Endodermal cell (in vitro differentiated cells): ENCODE measurements at regions not wholly inside any gene's neighbourhood (a gene's known extent, or its start where the extent isn't known, plus 50 kb on each side); places are given as distances from the start of the nearest gene placed in this dataset.

Source experiments
- DNase-seq: peaks from one replicate; pipeline ENCODE4 v3.0.0-alpha.2; 2017
- H3K27ac ChIP-seq: 2 replicates; pipeline ENCODE4 v1.5.1; 2013; ENCODE audit warnings: mild to moderate bottlenecking, low read depth, low read length, moderate library complexity
- H3K27me3 ChIP-seq: 2 replicates; pipeline ENCODE4 v1.6.1; 2013; ENCODE audit warnings: mild to moderate bottlenecking, low read length, moderate library complexity; ENCODE audit not compliant: insufficient read depth, control insufficient read depth, poor library complexity, severe bottlenecking
- H3K36me3 ChIP-seq: 2 replicates; pipeline ENCODE4 v1.7.0; 2013; ENCODE audit warnings: mild to moderate bottlenecking, low read length, moderate library complexity; ENCODE audit not compliant: control insufficient read depth, insufficient read depth
- H3K4me1 ChIP-seq: one replicate; pipeline ENCODE4 v1.7.0; 2013; ENCODE audit warnings: low read length; ENCODE audit not compliant: control insufficient read depth, insufficient read depth
- H3K4me3 ChIP-seq: 2 replicates; pipeline ENCODE4 v1.5.1; 2013; ENCODE audit warnings: mild to moderate bottlenecking, low read length, moderate library complexity
- H3K9ac ChIP-seq: 2 replicates; pipeline ENCODE4 v1.6.1; 2013; ENCODE audit warnings: mild to moderate bottlenecking, low read length, moderate library complexity; ENCODE audit not compliant: poor library complexity, severe bottlenecking; ENCODE audit errors: extremely low read depth
- H3K9me3 ChIP-seq: 2 replicates; pipeline ENCODE4 v1.6.1; 2013; ENCODE audit warnings: mild to moderate bottlenecking, low read length, moderate library complexity; ENCODE audit not compliant: control insufficient read depth
- H3K27ac Mint-ChIP-seq: 2 replicates; pipeline ENCODE4 v1.8.0; 2020; ENCODE audit warnings: mixed read lengths
- H3K27me3 Mint-ChIP-seq: 2 replicates; pipeline ENCODE4 v1.8.0; 2021; ENCODE audit warnings: mild to moderate bottlenecking, mixed read lengths; ENCODE audit not compliant: insufficient read depth
- H3K36me3 Mint-ChIP-seq: 2 replicates; pipeline ENCODE4 v1.8.0; 2020; ENCODE audit warnings: low read depth, mixed read lengths
- H3K4me1 Mint-ChIP-seq: 2 replicates; pipeline ENCODE4 v1.8.0; 2020; ENCODE audit warnings: mixed read lengths
- H3K4me3 Mint-ChIP-seq: 2 replicates; pipeline ENCODE4 v1.8.0; 2020; ENCODE audit warnings: mild to moderate bottlenecking, moderate library complexity, mixed read lengths
- H3K9me3 Mint-ChIP-seq: 2 replicates; pipeline ENCODE4 v1.8.0; 2020; ENCODE audit warnings: mild to moderate bottlenecking, mixed read lengths
- WGBS, 2 experiments: methylation state at CpG; one replicate each; pipeline versions ENCODE4 v1.1.5 to v1.1.7; 2013; ENCODE audit warnings: missing lambda C conversion rate in 2 of 2, mixed read lengths in 1 of 2; ENCODE audit not compliant: insufficient coverage in 1 of 2, insufficient read length in 1 of 2; 5-methylcytosine and 5-hydroxymethylcytosine counted together
- TF ChIP-seq, protein P1 (sequence below): fragments of 200-600 bp; sonication (generic); conservative IDR thresholded peaks from 2 replicates; pipeline ENCODE4 v1.5.0; 2021; ENCODE audit warnings: antibody characterized with exemption, mild to moderate bottlenecking

DNA sequence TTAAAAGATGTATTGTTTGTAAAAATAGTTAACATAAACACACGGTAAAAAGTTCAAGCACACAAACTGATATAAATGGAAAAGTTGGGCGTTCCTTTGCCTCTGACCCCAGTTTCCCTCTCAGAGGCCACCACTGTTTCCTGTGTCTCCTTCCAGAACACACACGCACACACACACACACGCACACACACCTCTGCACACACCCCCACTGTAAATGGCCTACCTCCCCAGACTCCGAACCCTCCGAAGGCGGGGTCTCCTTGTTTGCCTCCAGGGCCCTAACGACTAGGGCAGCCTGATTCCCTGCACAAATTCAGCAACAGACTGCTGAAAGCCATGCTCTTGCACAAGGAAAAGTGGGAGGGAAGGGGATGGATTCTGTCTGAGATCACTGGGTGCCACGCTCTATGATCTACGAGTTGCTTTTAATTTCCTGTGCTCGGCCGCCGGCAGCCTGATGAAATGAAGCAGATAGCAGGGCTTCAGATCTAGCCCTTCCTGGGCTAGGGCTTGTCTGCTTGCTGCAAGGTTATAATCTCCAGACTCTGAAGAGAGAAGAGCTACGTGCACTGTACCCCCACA is 184.0 kb upstream of the IL12B start:
- 92 to 97% methylated on average over 5 to 14 of the region's 14 CpGs for WGBS, 2 experiments
- H3K27ac Mint-ChIP-seq: no peak overlapping the region
- TF ChIP-seq, protein P1, sequence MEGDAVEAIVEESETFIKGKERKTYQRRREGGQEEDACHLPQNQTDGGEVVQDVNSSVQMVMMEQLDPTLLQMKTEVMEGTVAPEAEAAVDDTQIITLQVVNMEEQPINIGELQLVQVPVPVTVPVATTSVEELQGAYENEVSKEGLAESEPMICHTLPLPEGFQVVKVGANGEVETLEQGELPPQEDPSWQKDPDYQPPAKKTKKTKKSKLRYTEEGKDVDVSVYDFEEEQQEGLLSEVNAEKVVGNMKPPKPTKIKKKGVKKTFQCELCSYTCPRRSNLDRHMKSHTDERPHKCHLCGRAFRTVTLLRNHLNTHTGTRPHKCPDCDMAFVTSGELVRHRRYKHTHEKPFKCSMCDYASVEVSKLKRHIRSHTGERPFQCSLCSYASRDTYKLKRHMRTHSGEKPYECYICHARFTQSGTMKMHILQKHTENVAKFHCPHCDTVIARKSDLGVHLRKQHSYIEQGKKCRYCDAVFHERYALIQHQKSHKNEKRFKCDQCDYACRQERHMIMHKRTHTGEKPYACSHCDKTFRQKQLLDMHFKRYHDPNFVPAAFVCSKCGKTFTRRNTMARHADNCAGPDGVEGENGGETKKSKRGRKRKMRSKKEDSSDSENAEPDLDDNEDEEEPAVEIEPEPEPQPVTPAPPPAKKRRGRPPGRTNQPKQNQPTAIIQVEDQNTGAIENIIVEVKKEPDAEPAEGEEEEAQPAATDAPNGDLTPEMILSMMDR: no peak

DNA sequence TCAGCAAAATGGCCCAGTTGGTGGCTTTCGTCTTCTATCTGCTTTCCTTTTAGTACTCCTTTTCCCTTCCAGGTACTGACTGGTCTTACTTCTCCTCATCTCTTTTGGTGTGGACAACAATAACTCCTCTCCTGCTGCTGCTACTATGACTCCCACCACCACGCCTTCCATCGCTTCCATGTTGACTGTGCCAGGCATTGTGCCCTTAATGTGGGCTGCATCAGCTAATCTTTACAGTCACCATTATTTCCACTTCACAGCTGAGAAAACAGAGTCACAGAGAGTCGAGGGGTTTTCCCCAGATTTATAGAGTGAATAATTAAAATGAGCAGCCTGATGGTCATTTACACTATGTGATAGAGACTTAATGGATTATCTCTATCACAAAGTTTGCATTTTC is 184.9 kb upstream of the IL12B start:
- no peaks in the 10 kb centered on the region for H3K36me3 Mint-ChIP-seq
- H3K9me3 ChIP-seq: no peaks in the 10 kb centered on the region
- TF ChIP-seq, protein P1: no peak
- H3K4me1 ChIP-seq: peaks cover 4% of the 10 kb centered on the region
- no peak overlapping the region for H3K27ac ChIP-seq
- DNase-seq: no peak
- no peaks in the 10 kb centered on the region for H3K9me3 Mint-ChIP-seq
- H3K4me3 Mint-ChIP-seq: no peak overlapping the region
- no peaks in the 10 kb centered on the region for H3K36me3 ChIP-seq
- no peak overlapping the region for H3K9ac ChIP-seq
- no peak overlapping the region for H3K27ac Mint-ChIP-seq
- no peaks in the 10 kb centered on the region for H3K27me3 ChIP-seq
- H3K4me3 ChIP-seq: no peak overlapping the region
- H3K27me3 Mint-ChIP-seq: no peaks in the 10 kb centered on the region
- WGBS, 2 experiments: 91 to 97% methylated on average over 3 to 4 of the region's 4 CpGs
- H3K4me1 Mint-ChIP-seq: peaks cover 34% of the 10 kb centered on the region

More for the DNA sequence above, 184.0 kb upstream of the IL12B start:
- Histone ChIP-seq H3K9ac (no peak overlapping the region), H3K9me3 (no peaks in the 10 kb centered on the region), H3K27ac (no peak overlapping the region), H3K36me3 (no peaks in the 10 kb centered on the region), H3K4me1 (peaks cover 8% of the 10 kb centered on the region), H3K27me3 (no peaks in the 10 kb centered on the region), H3K4me3 (no peak overlapping the region)
- Mint-ChIP-seq H3K9me3 (no peaks in the 10 kb centered on the region), H3K4me1 (peaks cover 31% of the 10 kb centered on the region), H3K4me3 (no peak overlapping the region), H3K27me3 (no peaks in the 10 kb centered on the region), H3K36me3 (no peaks in the 10 kb centered on the region)
- DNase-seq: no peak

DNA sequence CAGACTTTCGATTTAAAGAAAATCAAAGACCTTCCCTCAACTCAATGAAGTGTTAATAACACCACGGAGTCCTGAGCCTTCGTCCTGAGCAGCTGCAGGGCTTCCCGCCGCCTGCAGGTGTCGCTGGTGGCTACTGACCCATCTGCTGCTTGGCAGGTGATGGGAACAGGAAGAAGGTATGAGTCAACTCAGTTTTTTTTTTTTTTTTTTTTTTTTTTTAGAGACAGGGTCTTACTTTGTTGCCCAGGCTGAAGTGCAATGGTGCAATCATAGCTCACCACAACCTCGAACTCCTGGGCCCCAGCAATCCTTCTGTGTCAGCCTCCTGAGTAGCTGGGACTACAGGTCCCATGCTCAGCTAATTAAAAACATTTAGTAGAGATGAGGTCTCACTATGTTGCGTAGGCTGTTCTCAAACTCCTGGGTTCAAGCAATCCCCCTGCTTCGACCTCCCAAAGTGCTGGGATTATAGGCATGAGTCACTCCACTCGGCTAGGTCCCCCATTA is 185.7 kb upstream of the IL12B start:
- H3K27ac ChIP-seq: no peak overlapping the region
- Mint-ChIP-seq H3K4me1 (peaks cover 27% of the 10 kb centered on the region), H3K36me3 (no peaks in the 10 kb centered on the region), H3K4me3 (no peak overlapping the region), H3K27me3 (no peaks in the 10 kb centered on the region), H3K27ac (peak overlapping the region; percentile 12), H3K9me3 (no peaks in the 10 kb centered on the region)
- 32 to 69% methylated on average over 4 to 10 of the region's 10 CpGs for WGBS, 2 experiments
- no peak overlapping the region for H3K9ac ChIP-seq
- no peak overlapping the region for H3K4me3 ChIP-seq
- peak; percentile 95 for DNase-seq
- peaks cover 4% of the 10 kb centered on the region for H3K4me1 ChIP-seq
- no peaks in the 10 kb centered on the region for H3K27me3 ChIP-seq
- TF ChIP-seq, protein P1: peak; percentile 93
- no peaks in the 10 kb centered on the region for H3K9me3 ChIP-seq
- H3K36me3 ChIP-seq: no peaks in the 10 kb centered on the region
